Loucy (cell line): ENCODE measurements at regions not wholly inside any gene's neighbourhood (a gene's known extent, or its start where the extent isn't known, plus 50 kb on each side); places are given as distances from the start of the nearest gene placed in this dataset.
"Not testable (repeated sequence)": the region's sequence is repeated elsewhere in the genome, so short reads cannot be mapped to it uniquely, and the experiment has no call there.

Source experiments
- H2AFZ ChIP-seq: fragments of 200-600 bp; sonication (generic); 2 replicates; pipeline ENCODE4 v1.6.0; 2016; ENCODE audit warnings: antibody characterized with exemption, mild to moderate bottlenecking, low read length, moderate library complexity
- H3F3A ChIP-seq: fragments of 200-600 bp; 2 replicates; pipeline ENCODE4 v1.6.0; 2016; ENCODE audit warnings: antibody characterized with exemption, low read depth, mild to moderate bottlenecking
- H3K27me3 ChIP-seq: fragments of 200-600 bp; sonication (generic); 2 replicates; pipeline ENCODE4 v1.6.1; 2014; ENCODE audit warnings: low read length, mild to moderate bottlenecking; ENCODE audit not compliant: insufficient read depth, poor library complexity, severe bottlenecking
- H3K36me3 ChIP-seq: fragments of 200-600 bp; sonication (generic); 2 replicates; pipeline ENCODE4 v1.6.1; 2016; ENCODE audit warnings: low read length; ENCODE audit not compliant: insufficient read depth
- H3K4me1 ChIP-seq: fragments of 200-600 bp; sonication (generic); 2 replicates; pipeline ENCODE4 v1.5.1; 2014; ENCODE audit warnings: low read length, mild to moderate bottlenecking; ENCODE audit not compliant: insufficient read depth, poor library complexity, severe bottlenecking
- H3K4me2 ChIP-seq: fragments of 200-600 bp; sonication (generic); 2 replicates; pipeline ENCODE4 v1.6.0; 2014; ENCODE audit warnings: antibody characterized with exemption, low read length, low read depth, mild to moderate bottlenecking; ENCODE audit not compliant: poor library complexity, severe bottlenecking
- H3K4me3 ChIP-seq: fragments of 200-600 bp; sonication (generic); 2 replicates; pipeline ENCODE4 v1.5.1; 2014; ENCODE audit warnings: low read length, mild to moderate bottlenecking, mixed read lengths; ENCODE audit not compliant: poor library complexity, severe bottlenecking
- H3K79me2 ChIP-seq: fragments of 200-600 bp; sonication (generic); 2 replicates; pipeline ENCODE4 v1.6.1; 2014; ENCODE audit warnings: low read length; ENCODE audit not compliant: insufficient read depth
- H3K9ac ChIP-seq: fragments of 200-600 bp; sonication (generic); 2 replicates; pipeline ENCODE4 v1.6.0; 2014; ENCODE audit warnings: mild to moderate bottlenecking, low read depth, low read length, moderate library complexity; ENCODE audit not compliant: poor library complexity, severe bottlenecking
- H3K9me2 ChIP-seq: fragments of 200-600 bp; sonication (generic); replicated peaks from 2 replicates; pipeline ENCODE4 v1.6.1; 2016; ENCODE audit warnings: low read depth, low read length, mixed read lengths
- H3K9me3 ChIP-seq: fragments of 200-600 bp; sonication (generic); 2 replicates; pipeline ENCODE4 v1.6.1; 2014; ENCODE audit warnings: mild to moderate bottlenecking, antibody characterized with exemption, low read length, low read depth; ENCODE audit not compliant: insufficient read depth
- H4K20me1 ChIP-seq: fragments of 200-600 bp; sonication (generic); 2 replicates; pipeline ENCODE4 v1.6.0; 2014; ENCODE audit warnings: antibody characterized with exemption, low read length, mild to moderate bottlenecking; ENCODE audit not compliant: insufficient read depth, poor library complexity, severe bottlenecking
- EZH2phosphoT487 ChIP-seq: fragments of 200-600 bp; IDR thresholded peaks from 2 replicates; pipeline ENCODE4 v1.6.1; 2018; ENCODE audit warnings: antibody characterized with exemption, mild to moderate bottlenecking, moderate library complexity, borderline replicate concordance
- TF ChIP-seq, protein P1 (sequence below): fragments of 200-600 bp; sonication (generic); conservative IDR thresholded peaks from 2 replicates; pipeline ENCODE4 v1.5.1; 2014; ENCODE audit warnings: mild to moderate bottlenecking, antibody characterized with exemption, low read length

DNA sequence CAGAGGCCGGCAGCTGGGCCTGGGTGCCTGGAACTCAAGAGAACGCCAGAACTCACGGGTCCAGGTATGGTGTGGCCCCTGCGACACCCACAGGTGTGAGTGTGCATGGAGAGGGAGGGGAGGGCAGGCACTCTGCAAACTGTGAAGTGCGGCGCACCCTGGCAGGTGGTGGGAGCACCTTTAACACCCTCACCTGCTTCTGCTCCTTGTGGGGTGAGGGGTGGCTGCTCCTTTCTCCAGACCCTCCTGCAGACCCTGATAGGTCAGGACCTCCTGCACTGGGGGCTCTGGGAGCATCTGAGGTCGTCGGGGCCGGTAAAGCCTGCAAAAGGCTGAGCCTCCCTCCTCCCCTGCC, 324.7 kb upstream of the SFSWAP start:
- Histone ChIP-seq H3K4me2 (no peak overlapping the region), H3K79me2 (no peaks in the 10 kb centered on the region), H3K9me3 (no peaks in the 10 kb centered on the region), H3F3A (no peaks in the 10 kb centered on the region), H3K9me2 (no peaks in the 10 kb centered on the region), H2AFZ (no peak overlapping the region), H4K20me1 (no peaks in the 10 kb centered on the region), H3K27me3 (no peaks in the 10 kb centered on the region), H3K9ac (no peak overlapping the region), H3K4me1 (no peaks in the 10 kb centered on the region), H3K36me3 (no peaks in the 10 kb centered on the region), H3K4me3 (no peak overlapping the region)
- no peak for TF ChIP-seq EZH2phosphoT487
- TF ChIP-seq, protein P1, sequence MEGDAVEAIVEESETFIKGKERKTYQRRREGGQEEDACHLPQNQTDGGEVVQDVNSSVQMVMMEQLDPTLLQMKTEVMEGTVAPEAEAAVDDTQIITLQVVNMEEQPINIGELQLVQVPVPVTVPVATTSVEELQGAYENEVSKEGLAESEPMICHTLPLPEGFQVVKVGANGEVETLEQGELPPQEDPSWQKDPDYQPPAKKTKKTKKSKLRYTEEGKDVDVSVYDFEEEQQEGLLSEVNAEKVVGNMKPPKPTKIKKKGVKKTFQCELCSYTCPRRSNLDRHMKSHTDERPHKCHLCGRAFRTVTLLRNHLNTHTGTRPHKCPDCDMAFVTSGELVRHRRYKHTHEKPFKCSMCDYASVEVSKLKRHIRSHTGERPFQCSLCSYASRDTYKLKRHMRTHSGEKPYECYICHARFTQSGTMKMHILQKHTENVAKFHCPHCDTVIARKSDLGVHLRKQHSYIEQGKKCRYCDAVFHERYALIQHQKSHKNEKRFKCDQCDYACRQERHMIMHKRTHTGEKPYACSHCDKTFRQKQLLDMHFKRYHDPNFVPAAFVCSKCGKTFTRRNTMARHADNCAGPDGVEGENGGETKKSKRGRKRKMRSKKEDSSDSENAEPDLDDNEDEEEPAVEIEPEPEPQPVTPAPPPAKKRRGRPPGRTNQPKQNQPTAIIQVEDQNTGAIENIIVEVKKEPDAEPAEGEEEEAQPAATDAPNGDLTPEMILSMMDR: no peak

DNA sequence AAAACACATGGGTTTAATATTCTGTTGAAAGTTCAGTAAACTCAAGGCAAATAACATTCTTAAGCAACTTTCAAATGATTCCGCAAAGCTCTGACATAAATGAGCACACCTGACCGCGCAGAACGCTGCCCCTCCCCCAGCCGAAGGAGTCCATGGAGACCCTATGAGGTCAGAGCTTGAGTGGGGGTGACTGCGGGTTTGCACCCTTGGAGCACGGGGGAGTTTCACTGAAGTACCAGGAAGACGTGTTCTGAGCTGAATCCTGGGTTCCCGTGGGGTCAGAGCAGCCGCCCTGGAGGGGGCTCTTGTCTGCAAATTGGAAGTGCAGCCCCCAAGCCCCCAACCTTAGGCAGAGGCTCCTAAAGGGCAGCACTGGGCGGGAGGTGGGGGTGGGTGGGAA, 324.1 kb upstream of the SFSWAP start:
- TF ChIP-seq, protein P1: no peak
- TF ChIP-seq EZH2phosphoT487: no peak
- Histone ChIP-seq H3K79me2 (no peaks in the 10 kb centered on the region), H3K4me2 (no peak overlapping the region), H3K36me3 (no peaks in the 10 kb centered on the region), H3K27me3 (no peaks in the 10 kb centered on the region), H3K4me3 (no peak overlapping the region), H3K9me3 (no peaks in the 10 kb centered on the region), H4K20me1 (no peaks in the 10 kb centered on the region), H2AFZ (no peak overlapping the region), H3K9ac (no peak overlapping the region), H3K4me1 (no peaks in the 10 kb centered on the region), H3F3A (no peaks in the 10 kb centered on the region), H3K9me2 (no peaks in the 10 kb centered on the region)

DNA sequence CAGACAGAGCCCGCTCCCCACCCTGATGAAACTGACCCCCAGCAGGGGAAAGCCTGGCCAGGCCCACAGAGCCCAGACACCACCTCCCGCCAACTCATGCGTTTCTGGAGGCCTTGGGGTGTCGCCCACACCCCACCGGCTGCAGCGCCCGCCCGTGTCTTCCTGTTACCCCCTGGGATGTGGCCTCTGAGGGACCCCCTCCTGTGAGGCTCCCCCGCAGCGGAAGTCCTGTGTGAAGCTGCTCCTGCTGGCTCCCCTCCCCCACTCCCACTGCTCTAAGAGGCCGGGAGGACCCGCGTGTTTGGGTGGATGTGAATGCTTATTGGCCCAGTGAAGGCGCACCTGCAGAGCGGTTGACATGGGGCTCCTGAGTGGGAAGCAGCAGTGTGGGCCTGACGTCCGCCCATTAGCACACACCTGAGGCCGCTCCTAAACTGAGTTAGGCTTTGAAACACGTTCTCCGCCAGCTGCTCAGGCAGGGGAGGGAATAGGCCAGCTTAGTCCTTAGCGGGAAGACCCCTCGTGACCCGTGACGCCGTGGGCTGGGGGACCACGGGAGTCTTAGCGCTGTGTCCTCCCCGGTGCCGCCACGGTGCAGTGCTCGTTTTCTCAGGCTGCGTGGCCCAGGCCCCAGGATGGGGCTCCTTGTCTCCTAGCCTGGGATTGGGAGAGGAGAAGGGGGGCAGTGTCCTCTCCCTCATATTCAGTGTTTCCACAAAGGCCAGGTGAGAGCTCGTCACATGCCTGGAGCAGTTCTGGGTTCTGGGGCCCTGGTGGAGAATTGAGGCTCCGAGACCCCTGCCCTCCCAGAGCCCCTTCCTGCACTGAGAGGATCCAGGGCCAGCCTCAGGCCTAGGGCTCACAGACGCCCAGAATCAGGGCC, 323.4 kb upstream of the SFSWAP start:
- Histone ChIP-seq H3K79me2 (no peaks in the 10 kb centered on the region), H3K36me3 (no peaks in the 10 kb centered on the region), H4K20me1 (no peaks in the 10 kb centered on the region), H3K4me2 (no peak overlapping the region), H3K4me3 (no peak overlapping the region), H3K9me2 (no peaks in the 10 kb centered on the region), H2AFZ (no peak overlapping the region), H3K9ac (no peak overlapping the region), H3K27me3 (no peaks in the 10 kb centered on the region), H3K9me3 (no peaks in the 10 kb centered on the region), H3F3A (no peaks in the 10 kb centered on the region), H3K4me1 (no peaks in the 10 kb centered on the region)
- TF ChIP-seq EZH2phosphoT487: no peak
- TF ChIP-seq, protein P1: no peak

DNA sequence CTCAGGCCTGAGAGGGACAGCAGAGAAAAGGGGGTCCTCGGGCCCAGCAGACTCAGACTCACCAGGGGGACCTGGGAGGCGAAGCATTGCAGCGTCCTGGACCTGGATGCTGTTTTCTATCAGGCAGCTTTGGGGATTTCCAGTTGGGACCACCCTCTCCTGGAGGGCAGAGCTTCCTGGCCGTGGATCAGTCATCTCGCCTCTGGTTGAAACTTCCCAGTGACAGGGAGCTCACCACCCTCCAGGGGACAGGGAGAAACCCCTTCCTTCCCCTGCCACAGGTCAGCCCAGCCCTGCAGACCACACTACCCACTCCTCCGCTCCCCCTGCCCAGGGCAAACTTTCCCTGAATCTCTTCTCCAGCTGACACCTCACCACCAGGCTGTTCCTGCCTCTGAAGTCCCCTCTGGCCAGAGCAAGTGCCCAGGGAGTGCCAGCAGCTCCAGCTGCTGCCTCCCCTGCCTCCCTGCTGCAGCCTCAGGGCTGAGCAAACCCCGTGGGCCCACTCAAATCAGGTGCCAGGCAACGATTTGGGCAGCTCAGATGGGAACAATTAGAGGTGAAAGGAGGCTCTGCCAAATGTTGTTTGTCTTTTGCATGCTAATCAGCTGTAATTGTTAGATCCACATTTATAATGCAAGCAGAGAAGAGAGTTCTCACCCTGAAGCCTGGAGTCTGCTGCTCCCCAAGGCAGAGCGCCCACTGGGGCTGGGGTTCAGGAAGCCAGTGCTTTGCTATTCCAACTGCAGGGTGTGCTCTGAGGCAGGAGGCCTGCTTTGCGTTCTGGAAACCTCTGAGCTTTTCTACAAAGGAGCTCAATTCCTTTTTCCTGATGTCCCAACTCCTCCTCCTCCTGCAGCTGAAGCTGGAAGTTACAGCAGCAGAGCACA, 322.5 kb upstream of the SFSWAP start:
- not testable (repeated sequence) for H3K9ac ChIP-seq, H2AFZ ChIP-seq, H3K4me1 ChIP-seq, H3K9me3 ChIP-seq, H3F3A ChIP-seq, H3K79me2 ChIP-seq, H3K36me3 ChIP-seq, H3K4me3 ChIP-seq, H3K27me3 ChIP-seq, H3K9me2 ChIP-seq, H3K4me2 ChIP-seq, H4K20me1 ChIP-seq
